ENCODE measurements at regions not wholly inside any gene's neighbourhood (a gene's known extent, or its start where the extent isn't known, plus 50 kb on each side); places are given as distances from the start of the nearest gene placed in this dataset.

GRCh38 chr12:89087876-89088275 lies 264.4 kb downstream of the DUSP6 start:
- no peak for DNase-seq

- DNase-seq: no peak
Observed at GRCh38 chr12:89087149-89087825, 265.0 kb downstream of the DUSP6 start.

GRCh38 chr12:89085421-89085820 lies 266.9 kb downstream of the DUSP6 start:
- no peak for DNase-seq

- DNase-seq: no peak
Observed at GRCh38 chr12:89084751-89085150, 267.6 kb downstream of the DUSP6 start.

- no peak for DNase-seq
Observed at GRCh38 chr12:89083491-89083890, 268.8 kb downstream of the DUSP6 start.

GRCh38 chr12:89082370-89082753 lies 269.9 kb downstream of the DUSP6 start:
- DNase-seq: no peak

- no peak for DNase-seq
Observed at GRCh38 chr12:89081719-89082369, 270.5 kb downstream of the DUSP6 start.

GRCh38 chr12:89080793-89081465 lies 271.4 kb downstream of the DUSP6 start:
- DNase-seq: no peak

- DNase-seq: no peak
Observed at GRCh38 chr12:89075880-89076540, 276.3 kb downstream of the DUSP6 start.

- no peak for DNase-seq
Observed at GRCh38 chr12:89073659-89074058, 278.6 kb downstream of the DUSP6 start.

- no peak for DNase-seq
Observed at GRCh38 chr12:89073027-89073398, 279.3 kb downstream of the DUSP6 start.

- no peak for DNase-seq
Observed at GRCh38 chr12:89072294-89073026, 279.8 kb downstream of the DUSP6 start.

GRCh38 chr12:89070603-89071002 lies 281.7 kb downstream of the DUSP6 start:
- no peak for DNase-seq

GRCh38 chr12:89069431-89069830 lies 282.9 kb downstream of the DUSP6 start:
- no peak for DNase-seq

GRCh38 chr12:89067421-89068187 lies 284.7 kb downstream of the DUSP6 start:
- no peak for DNase-seq

- DNase-seq: no peak
Observed at GRCh38 chr12:89064780-89065179, 287.5 kb downstream of the DUSP6 start.

GRCh38 chr12:89064151-89064550 lies 288.1 kb downstream of the DUSP6 start:
- no peak for DNase-seq

- no peak for DNase-seq
Observed at GRCh38 chr12:89062996-89063395, 289.3 kb downstream of the DUSP6 start.

GRCh38 chr12:89059721-89060541 lies 292.4 kb downstream of the DUSP6 start:
- DNase-seq: no peak

GRCh38 chr12:89059056-89059455 lies 293.2 kb downstream of the DUSP6 start:
- no peak for DNase-seq

GRCh38 chr12:89058402-89058801 lies 293.9 kb downstream of the DUSP6 start:
- no peak for DNase-seq
